ENCODE measurements at regions not wholly inside any gene's neighbourhood (a gene's known extent, or its start where the extent isn't known, plus 50 kb on each side); places are given as distances from the start of the nearest gene placed in this dataset.
"Not testable (repeated sequence)": the region's sequence is repeated elsewhere in the genome, so short reads cannot be mapped to it uniquely, and the experiment has no call there.

- DNase-seq (ENCODE audit: low read depth in 2 of 2): no peak
Observed at GRCh38 chr6:4354181-4354580, 218.8 kb upstream of the ECI2 start.

GRCh38 chr6:4352731-4353130, 217.4 kb upstream of the ECI2 start:
- DNase-seq (ENCODE audit: low read depth in 2 of 2): no peak

DNA sequence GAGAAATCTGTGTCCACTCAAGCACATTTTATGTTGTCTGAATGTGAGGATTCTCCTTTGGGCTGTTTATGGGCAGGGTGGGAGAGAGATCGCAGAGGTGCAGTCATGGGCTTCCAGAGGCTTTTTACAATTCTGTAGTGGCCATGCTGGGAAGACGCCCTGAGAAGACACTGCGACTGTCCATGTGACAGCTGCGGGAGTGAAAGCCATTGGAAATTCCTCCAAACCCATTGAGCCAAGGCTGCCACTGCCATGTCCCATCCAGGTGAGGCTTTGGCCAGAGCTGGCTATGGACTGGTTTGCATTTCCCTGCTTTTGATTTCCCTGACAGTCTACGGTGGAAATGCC, 216.9 kb upstream of the ECI2 start:
- DNase-seq (ENCODE audit: low read depth in 2 of 2): no peak

GRCh38 chr6:4351520-4352321, 216.3 kb upstream of the ECI2 start:
- no peak for DNase-seq (ENCODE audit: low read depth in 2 of 2)

GRCh38 chr6:4350567-4351519, 215.5 kb upstream of the ECI2 start:
- DNase-seq (ENCODE audit: low read depth in 2 of 2): no peak

- DNase-seq (ENCODE audit: low read depth in 2 of 2): no peak
Observed at GRCh38 chr6:4349931-4350330, 214.6 kb upstream of the ECI2 start.

- no peak for DNase-seq (ENCODE audit: low read depth in 2 of 2)
Observed at GRCh38 chr6:4349323-4349722, 213.9 kb upstream of the ECI2 start.

DNA sequence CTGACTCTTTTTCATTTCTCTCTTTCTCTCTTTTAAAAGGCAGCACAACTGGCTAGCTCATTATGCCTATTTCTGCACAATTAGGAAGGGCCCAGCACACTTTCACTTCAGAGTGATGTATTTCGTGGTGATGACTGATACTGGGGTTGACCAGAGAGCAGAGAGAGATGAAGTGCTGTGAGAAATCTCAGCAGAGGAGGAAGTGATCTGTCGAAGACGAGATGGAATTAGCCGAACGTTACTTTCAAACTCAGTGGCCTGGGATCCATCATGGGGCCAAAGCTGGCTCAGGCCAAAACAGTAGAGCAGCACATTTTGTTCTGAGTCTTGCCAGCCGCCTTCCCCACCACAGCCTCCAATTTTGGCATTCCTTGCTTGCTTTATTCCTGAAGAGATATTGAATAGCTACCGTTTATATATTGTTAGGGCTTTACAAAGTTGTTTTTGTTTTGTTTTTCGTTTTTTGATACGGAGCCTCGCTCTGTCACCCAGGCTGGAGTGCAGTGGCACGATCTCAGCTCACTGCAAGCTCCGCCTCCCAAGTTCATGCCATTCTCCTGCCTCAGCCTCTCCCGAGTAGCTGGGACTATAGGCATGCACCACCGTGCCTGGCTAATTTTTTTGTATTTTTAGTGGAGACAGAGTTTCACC, 213.2 kb upstream of the ECI2 start:
- no peak for DNase-seq (ENCODE audit: low read depth in 2 of 2)

GRCh38 chr6:4347877-4348276, 212.5 kb upstream of the ECI2 start:
- no peak for DNase-seq (ENCODE audit: low read depth in 2 of 2)

- no peak for DNase-seq (ENCODE audit: low read depth in 2 of 2)
Observed at GRCh38 chr6:4346659-4347333, 211.4 kb upstream of the ECI2 start.

- no peak for DNase-seq (ENCODE audit: low read depth in 2 of 2)
Observed at GRCh38 chr6:4345543-4345942, 210.2 kb upstream of the ECI2 start.

DNA sequence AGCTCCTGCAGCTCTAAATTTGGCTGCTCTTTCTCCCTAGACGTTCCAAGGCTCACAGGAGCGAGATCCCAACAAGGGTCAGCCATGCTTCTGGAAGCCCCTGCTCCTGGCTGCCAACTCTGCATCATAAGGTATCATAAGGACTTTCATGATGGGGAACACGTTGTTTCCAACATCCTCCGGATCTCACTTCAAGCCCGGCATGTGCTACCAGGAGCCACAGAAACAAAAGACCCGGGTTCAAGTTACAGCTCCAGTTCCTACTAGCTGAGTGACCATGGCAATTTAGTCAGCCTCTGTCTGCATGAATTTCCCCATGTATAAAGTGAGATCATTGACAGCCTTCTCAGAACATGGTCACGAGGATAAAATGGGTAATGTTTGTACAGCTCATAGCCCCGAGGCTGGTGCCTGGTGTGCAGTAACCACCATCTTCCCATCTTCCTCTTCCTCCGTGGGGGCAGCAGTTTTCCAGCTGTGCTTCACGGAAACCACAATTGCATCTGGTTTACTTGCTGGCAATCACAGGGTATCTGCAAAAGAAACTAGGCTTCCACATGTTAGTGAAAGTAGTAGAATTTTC, 209.0 kb upstream of the ECI2 start:
- DNase-seq (ENCODE audit: low read depth in 2 of 2): no peak

GRCh38 chr6:4342407-4343137, 207.2 kb upstream of the ECI2 start:
- DNase-seq (ENCODE audit: low read depth in 2 of 2): no peak

DNA sequence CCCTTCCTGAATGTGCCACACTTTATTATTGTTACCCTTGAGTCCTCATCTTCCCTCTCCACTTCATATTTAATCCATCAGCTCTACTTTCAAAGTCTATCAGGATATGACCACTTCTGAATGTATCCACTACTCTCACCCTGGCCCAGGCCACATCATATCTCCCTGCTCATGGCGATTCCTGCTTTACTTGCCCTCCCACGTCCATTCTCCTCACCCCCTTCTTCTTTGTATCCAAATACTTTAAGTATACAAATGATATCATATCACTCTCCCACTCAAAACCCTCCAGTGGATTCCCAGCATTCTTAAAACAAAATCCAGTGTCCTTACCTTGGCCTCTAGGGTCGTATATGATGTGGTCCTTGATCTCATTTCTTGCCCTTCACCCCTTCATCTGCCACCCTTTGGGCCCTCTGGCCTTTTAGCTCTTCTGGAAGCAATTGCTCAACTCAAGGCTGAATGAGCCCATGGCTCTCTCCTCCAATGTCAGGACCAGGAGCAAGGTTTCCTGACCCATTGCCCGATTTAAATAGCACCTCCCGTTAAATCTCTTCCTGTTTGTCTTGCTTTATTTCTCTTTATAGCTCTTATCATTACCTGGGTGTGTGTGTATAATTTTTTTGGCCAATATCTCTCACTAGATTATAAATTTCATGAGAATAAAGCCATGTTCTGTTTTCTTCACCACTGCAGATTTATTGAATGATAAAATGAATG, 205.9 kb upstream of the ECI2 start:
- DNase-seq (ENCODE audit: low read depth in 2 of 2): no peak

DNA sequence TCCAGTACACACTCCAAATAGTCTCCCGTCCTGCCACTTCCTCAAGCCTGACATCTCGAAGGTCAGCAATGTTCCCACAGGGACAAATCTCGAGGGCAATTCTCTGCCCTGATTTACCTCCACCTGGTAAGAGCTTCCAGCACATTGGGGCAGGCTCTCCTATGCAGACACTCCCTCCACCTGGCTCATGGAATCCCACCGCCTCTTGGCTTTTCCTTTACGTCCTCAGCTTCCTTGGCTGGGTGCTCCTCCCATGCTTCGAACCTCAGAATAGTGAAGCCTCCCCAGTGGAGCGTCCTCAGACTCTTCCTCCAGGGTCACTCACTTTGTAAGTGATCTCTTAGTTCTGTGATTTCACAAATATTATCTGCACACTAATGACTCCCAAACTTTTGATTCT, 205.2 kb upstream of the ECI2 start:
- no peak for DNase-seq (ENCODE audit: low read depth in 2 of 2)

- DNase-seq (ENCODE audit: low read depth in 2 of 2): no peak
Observed at GRCh38 chr6:4338884-4339283, 203.5 kb upstream of the ECI2 start.

- DNase-seq (ENCODE audit: low read depth in 2 of 2): no peak
Observed at GRCh38 chr6:4336778-4337442, 201.5 kb upstream of the ECI2 start.

DNA sequence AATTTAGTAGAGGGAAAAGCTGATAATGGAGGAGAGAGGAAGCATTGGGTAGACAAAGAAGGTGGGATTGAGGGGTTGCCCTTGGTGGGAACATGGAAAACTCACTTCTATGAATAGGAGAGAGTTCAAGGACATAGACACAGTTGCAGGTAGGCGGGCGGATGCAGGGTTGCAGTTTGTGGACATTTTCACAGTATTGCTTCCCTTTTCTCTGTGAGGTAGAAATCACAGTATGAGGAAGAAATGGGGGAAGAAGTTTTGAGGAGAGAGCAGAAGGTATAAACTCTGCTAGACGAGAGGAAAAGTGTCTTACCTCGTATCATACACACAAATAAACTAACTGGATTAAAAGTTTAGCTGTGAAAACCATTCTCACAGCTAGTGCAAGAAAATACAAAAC, 200.7 kb upstream of the ECI2 start:
- DNase-seq (ENCODE audit: low read depth in 2 of 2): no peak

GRCh38 chr6:4334158-4334740, 198.9 kb upstream of the ECI2 start:
- DNase-seq (ENCODE audit: low read depth in 2 of 2): not testable (repeated sequence)
